ENCODE measurements at regions not wholly inside any gene's neighbourhood (a gene's known extent, or its start where the extent isn't known, plus 50 kb on each side); places are given as distances from the start of the nearest gene placed in this dataset.

DNA sequence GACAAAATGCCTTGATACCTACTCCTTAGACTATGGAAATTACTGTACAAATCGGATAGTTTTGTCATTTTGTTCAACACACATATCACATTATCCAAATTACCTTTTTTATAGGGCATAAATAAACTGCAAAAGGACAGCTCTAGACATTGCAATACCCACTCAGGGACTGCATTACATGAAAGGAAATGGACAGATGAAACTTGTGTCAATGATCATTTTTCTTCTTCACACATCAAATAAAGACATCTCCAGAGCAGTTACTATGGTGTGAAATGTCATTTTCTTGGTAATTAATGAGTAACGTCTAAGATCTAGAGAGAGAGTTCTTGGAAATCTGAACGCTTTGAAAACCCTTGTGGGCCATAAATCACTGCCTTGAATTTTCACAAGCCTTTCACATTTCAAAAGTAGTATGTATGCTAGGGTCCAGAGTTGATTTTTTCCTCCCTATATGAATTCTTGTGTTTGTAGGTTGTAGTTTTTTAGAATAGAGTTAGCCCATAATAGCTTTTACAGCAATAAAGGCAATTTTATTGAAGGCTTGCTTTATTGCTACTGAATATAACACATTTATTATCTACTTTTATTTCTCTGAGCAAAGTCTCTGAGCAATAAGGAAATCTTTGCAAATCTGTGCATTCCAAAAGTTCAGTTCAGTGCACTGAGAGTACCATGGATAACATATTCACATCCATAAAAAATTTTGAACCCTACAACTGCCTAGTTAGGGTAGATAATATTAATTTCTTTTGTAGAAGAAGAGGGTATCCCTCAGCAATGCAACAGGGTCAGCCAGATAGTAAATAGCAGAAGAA, 358.0 kb upstream of the PCSK5 start:
- TF ChIP-seq RXRA (IDR thresholded peaks at IDR 0.05) (no peak), REST (IDR thresholded peaks at IDR 0.05) (no peak), YY1 (IDR thresholded peaks at IDR 0.05) (no peak)
- TF ChIP-seq, protein P1, sequence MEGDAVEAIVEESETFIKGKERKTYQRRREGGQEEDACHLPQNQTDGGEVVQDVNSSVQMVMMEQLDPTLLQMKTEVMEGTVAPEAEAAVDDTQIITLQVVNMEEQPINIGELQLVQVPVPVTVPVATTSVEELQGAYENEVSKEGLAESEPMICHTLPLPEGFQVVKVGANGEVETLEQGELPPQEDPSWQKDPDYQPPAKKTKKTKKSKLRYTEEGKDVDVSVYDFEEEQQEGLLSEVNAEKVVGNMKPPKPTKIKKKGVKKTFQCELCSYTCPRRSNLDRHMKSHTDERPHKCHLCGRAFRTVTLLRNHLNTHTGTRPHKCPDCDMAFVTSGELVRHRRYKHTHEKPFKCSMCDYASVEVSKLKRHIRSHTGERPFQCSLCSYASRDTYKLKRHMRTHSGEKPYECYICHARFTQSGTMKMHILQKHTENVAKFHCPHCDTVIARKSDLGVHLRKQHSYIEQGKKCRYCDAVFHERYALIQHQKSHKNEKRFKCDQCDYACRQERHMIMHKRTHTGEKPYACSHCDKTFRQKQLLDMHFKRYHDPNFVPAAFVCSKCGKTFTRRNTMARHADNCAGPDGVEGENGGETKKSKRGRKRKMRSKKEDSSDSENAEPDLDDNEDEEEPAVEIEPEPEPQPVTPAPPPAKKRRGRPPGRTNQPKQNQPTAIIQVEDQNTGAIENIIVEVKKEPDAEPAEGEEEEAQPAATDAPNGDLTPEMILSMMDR (IDR thresholded peaks at IDR 0.05; ENCODE audit: low read depth, low read length, missing input control) = no peak

Measured in liver (tissue), 3 donors.